ENCODE measurements at regions not wholly inside any gene's neighbourhood (a gene's known extent, or its start where the extent isn't known, plus 50 kb on each side); places are given as distances from the start of the nearest gene placed in this dataset.

DNA sequence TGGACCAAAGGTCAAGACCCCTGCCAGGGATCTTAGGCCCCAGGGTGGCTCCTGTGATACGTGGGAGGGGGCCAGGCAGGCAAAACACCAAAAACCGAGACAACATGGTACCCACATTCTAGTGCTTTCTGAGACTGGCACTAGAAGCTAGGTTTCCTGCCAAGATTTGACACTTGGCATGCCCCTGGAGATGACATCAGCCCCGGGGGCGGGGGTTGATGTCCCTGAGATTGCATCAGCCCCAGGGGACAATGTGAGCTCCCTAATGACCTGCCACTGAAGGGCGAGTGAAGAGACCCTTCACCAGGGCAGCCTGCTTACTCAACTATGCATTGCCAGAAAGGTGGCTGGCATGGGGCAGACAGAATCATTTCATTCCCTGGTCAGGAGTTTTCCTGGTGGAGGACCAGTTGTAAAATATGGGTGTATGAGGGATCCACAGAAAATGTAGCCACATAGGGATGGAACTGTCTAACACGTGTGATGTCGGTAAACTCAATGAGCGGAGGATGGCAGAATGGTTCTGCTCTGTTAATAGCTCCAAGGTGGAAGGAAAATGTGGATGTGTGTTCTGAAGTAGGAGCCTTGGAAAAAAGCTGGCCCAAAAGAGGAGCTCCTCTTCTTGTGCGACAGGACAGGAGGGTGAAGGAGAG, 219.7 kb downstream of the UNC5CL start:
- H3K36me3 ChIP-seq = no peaks in the 10 kb centered on the region
- no peaks in the 10 kb centered on the region for H3K4me1 ChIP-seq
- no peaks in the 10 kb centered on the region for H3K27me3 ChIP-seq
- intact Hi-C loops (cut with DNase I) = no loop called here
- H3K4me3 ChIP-seq = no peak overlapping the region
- peak; percentile 83 for ATAC-seq
- no peak overlapping the region for H3K27ac ChIP-seq
- H3K9me3 ChIP-seq = no peaks in the 10 kb centered on the region
- DNase-seq = peak; percentile 74
- TF ChIP-seq, protein P1, sequence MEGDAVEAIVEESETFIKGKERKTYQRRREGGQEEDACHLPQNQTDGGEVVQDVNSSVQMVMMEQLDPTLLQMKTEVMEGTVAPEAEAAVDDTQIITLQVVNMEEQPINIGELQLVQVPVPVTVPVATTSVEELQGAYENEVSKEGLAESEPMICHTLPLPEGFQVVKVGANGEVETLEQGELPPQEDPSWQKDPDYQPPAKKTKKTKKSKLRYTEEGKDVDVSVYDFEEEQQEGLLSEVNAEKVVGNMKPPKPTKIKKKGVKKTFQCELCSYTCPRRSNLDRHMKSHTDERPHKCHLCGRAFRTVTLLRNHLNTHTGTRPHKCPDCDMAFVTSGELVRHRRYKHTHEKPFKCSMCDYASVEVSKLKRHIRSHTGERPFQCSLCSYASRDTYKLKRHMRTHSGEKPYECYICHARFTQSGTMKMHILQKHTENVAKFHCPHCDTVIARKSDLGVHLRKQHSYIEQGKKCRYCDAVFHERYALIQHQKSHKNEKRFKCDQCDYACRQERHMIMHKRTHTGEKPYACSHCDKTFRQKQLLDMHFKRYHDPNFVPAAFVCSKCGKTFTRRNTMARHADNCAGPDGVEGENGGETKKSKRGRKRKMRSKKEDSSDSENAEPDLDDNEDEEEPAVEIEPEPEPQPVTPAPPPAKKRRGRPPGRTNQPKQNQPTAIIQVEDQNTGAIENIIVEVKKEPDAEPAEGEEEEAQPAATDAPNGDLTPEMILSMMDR (IDR thresholded peaks at IDR 0.05) = no peak

DNA sequence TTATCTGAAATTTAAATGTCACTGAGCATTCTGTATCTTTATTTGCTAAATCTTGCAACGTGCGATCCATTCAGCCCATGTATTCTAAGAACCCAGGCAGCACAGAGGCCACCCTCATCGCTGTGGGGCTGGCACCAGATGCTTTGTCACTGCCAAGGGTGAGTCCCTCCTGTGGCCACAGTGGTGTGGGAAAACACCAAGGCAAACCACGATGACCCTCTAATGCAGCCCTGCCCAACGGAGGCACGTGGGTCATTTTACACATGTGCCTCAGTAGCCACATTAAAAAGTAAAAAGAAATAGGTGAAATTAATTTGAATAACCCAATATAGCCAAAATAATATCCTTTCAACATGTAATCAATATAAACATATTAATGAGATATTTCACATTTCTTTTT, 221.7 kb downstream of the UNC5CL start:
- Histone ChIP-seq H3K36me3 (no peaks in the 10 kb centered on the region), H3K27me3 (no peaks in the 10 kb centered on the region), H3K9me3 (no peaks in the 10 kb centered on the region), H3K4me1 (no peaks in the 10 kb centered on the region), H3K4me3 (no peak overlapping the region), H3K27ac (no peak overlapping the region)
- TF ChIP-seq, protein P1 (IDR thresholded peaks at IDR 0.05) = no peak
- intact Hi-C loops (cut with DNase I) = no loop called here
- DNase-seq (no peak), ATAC-seq (no peak)

DNA sequence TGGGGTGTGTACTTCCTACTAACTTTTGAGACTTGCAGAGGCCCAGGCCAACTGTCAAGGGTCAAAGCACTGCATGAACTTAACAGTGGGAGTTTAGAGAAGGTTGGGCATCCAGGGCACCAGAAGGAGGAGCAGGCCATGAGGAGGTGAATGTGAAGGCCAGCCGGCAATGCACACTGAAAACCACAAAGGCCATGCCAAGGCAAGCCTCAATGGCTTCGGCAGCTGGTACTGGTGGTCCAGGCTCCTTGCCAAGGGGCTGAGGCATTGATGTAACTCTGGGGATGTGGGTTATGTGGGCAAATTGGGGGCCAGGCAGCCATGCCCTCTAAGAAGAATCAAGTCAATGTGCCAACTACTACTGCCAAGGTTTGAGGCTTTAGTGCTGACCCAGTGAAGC, 222.4 kb downstream of the UNC5CL start:
- H3K4me3 ChIP-seq = no peak overlapping the region
- H3K36me3 ChIP-seq = no peaks in the 10 kb centered on the region
- H3K4me1 ChIP-seq = no peaks in the 10 kb centered on the region
- no peak overlapping the region for H3K27ac ChIP-seq
- no peaks in the 10 kb centered on the region for H3K27me3 ChIP-seq
- H3K9me3 ChIP-seq = no peaks in the 10 kb centered on the region
- ATAC-seq (no peak), DNase-seq (no peak)
- TF ChIP-seq, protein P1 (IDR thresholded peaks at IDR 0.05) = no peak
- intact Hi-C loops (cut with DNase I) = no loop called here

DNA sequence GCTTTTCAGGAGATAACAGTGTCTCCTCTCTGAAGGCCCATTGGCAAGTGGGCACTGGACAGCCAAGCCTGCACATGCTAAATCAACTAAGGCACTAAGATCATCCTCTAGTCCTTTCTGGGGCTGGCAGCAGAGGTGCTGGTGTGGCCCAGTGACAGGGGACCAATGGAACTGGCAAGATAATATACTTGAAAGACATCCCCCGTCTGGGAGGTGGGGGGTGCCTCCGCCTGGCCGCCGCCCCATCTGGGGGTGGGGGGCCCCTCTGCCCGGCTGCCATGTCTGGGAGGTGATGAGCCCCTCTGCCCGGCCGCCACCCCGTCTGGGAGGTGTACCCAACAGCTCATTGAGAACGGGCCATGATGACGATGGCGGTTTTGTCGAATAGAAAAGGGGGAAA, 223.3 kb downstream of the UNC5CL start:
- Histone ChIP-seq H3K27ac (no peak overlapping the region), H3K9me3 (no peaks in the 10 kb centered on the region), H3K4me1 (no peaks in the 10 kb centered on the region), H3K4me3 (no peak overlapping the region), H3K36me3 (no peaks in the 10 kb centered on the region), H3K27me3 (no peaks in the 10 kb centered on the region)
- DNase-seq = no peak
- intact Hi-C loops (cut with DNase I) = no loop called here
- TF ChIP-seq, protein P1 (IDR thresholded peaks at IDR 0.05) = no peak
- ATAC-seq = no peak

DNA sequence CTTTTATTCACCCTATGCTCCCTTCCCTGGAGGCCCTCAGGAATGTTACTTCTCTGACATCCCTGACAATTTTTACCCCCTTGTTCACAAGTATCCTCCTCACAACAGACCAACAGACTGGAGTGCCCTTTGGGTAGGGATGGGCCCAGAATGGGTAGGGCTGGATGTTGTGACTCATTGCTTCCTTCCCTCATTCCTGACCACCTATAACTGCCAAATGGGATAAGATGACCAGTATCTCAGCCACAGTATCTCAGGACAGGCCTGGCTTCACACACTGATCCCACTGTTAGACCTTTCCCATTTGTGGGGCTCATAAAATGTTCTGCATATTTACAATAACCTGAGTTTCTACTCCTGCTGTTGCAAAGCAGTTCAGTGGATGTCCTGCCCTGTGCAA, 223.0 kb upstream of the LRFN2 start:
- ATAC-seq (no peak), DNase-seq (no peak)
- intact Hi-C loops (cut with DNase I) = no loop called here
- H3K36me3 ChIP-seq = no peaks in the 10 kb centered on the region
- TF ChIP-seq, protein P1 (IDR thresholded peaks at IDR 0.05) = no peak
- H3K4me1 ChIP-seq = no peaks in the 10 kb centered on the region
- no peak overlapping the region for H3K4me3 ChIP-seq
- H3K9me3 ChIP-seq = no peaks in the 10 kb centered on the region
- no peaks in the 10 kb centered on the region for H3K27me3 ChIP-seq
- H3K27ac ChIP-seq = no peak overlapping the region

DNA sequence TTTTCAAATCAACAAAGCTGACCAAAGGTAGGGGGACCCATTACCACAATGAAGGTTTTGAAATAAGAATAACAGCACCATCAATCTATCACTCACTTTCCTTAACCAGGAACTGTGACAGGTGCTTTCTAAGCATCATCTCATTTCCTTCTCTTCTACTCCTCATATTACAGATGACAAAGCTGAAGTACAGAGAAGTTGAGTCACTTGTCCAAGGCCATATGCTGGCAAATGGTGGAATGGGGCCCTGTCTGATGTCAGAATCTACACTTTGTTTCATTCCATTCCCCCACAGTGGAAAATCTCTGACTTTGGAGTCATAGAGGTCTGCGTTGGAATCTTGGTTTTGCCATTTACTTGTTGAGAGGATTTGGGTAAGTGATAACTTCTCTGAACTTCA, 222.5 kb upstream of the LRFN2 start:
- no peak for ATAC-seq
- H3K27ac ChIP-seq = no peak overlapping the region
- no peaks in the 10 kb centered on the region for H3K36me3 ChIP-seq
- H3K4me3 ChIP-seq = no peak overlapping the region
- no peak for DNase-seq
- TF ChIP-seq, protein P1 (IDR thresholded peaks at IDR 0.05) = no peak
- intact Hi-C loops (cut with DNase I) = no loop called here
- no peaks in the 10 kb centered on the region for H3K27me3 ChIP-seq
- H3K4me1 ChIP-seq = peaks cover under 1% of the 10 kb centered on the region
- H3K9me3 ChIP-seq = no peaks in the 10 kb centered on the region

Measured in upper lobe of right lung (tissue), 1 donor.